ENCODE measurements at regions not wholly inside any gene's neighbourhood (a gene's known extent, or its start where the extent isn't known, plus 50 kb on each side); places are given as distances from the start of the nearest gene placed in this dataset.

GRCh38 chrX:139290310-139290709 lies 240.2 kb upstream of the F9 start:
- Histone ChIP-seq H3K79me2 (ENCODE audit: control insufficient read depth in 1 of 2, insufficient read depth in 2 of 2, low read length in 2 of 2) (no peaks in the 10 kb centered on the region), H3K79me1 (ENCODE audit: low read depth, low read length) (no peaks in the 10 kb centered on the region), H3K9me3 (ENCODE audit: insufficient read depth in 2 of 2, low read depth in 1 of 2, low read length in 1 of 2) (no peaks in the 10 kb centered on the region), H4K91ac (replicated peaks; ENCODE audit: insufficient read length, low read length) (no peak overlapping the region), H3K27me3 (replicated peaks in 1 of 4; ENCODE audit: control insufficient read depth in 3 of 4, extremely low read depth in 1 of 4, insufficient read depth in 3 of 4, low read length in 3 of 4) (no peaks in the 10 kb centered on the region), H3K14ac (ENCODE audit: insufficient read length) (no peak overlapping the region), H3K9ac (replicated peaks in 1 of 4; ENCODE audit: extremely low read depth in 1 of 4, low read depth in 3 of 4, low read length in 3 of 4) (no peak overlapping the region), H3K4me2 (ENCODE audit: insufficient read depth in 1 of 2, low read depth in 2 of 2, low read length in 2 of 2) (no peak overlapping the region), H4K5ac (ENCODE audit: insufficient read length, low read depth, low read length) (no peak overlapping the region), H3K56ac (replicated peaks; ENCODE audit: insufficient read length, low read depth, low read length) (no peak overlapping the region), H3K23ac (ENCODE audit: insufficient read length) (no peak overlapping the region), H2BK12ac (ENCODE audit: low read depth, low read length) (no peak overlapping the region), H2AK5ac (ENCODE audit: low read depth, low read length) (no peak overlapping the region), H2BK20ac (ENCODE audit: low read length) (no peak overlapping the region), H4K20me1 (replicated peaks in 1 of 2; ENCODE audit: control insufficient read depth in 1 of 2, insufficient read depth in 2 of 2, low read length in 2 of 2) (no peaks in the 10 kb centered on the region), H3K36me3 (ENCODE audit: control insufficient read depth in 2 of 4, insufficient read depth in 4 of 4, low read length in 3 of 4) (no peaks in the 10 kb centered on the region), H2AFZ (ENCODE audit: low read length) (no peak overlapping the region), H3K4ac (replicated peaks; ENCODE audit: insufficient read length, low read depth, low read length) (no peak overlapping the region), H4K8ac (ENCODE audit: extremely low read depth, insufficient read depth, low read length) (no peak overlapping the region), H2BK5ac (ENCODE audit: low read depth, low read length) (no peak overlapping the region), H2BK120ac (replicated peaks; ENCODE audit: low read depth, low read length) (no peak overlapping the region), H3K18ac (ENCODE audit: extremely low read depth, low read length) (no peak overlapping the region), H3K4me3 (ENCODE audit: extremely low read depth in 1 of 4, insufficient read depth in 2 of 4, low read depth in 3 of 4, low read length in 4 of 4) (no peak overlapping the region), H2BK15ac (ENCODE audit: low read length) (no peak overlapping the region), H3K27ac (ENCODE audit: low read depth, low read length) (no peak overlapping the region), H3K23me2 (ENCODE audit: low read depth, low read length) (no peaks in the 10 kb centered on the region), H3K4me1 (replicated peaks in 1 of 4; ENCODE audit: control insufficient read depth in 3 of 4, insufficient read depth in 4 of 4, low read length in 3 of 4) (no peaks in the 10 kb centered on the region)
- 100% methylated on average over 1 of the region's 1 CpG; no CpG with 5 or more reads in 1 of the 2 experiments for WGBS, 2 experiments (ENCODE audit: extremely low coverage in 1 of 2, insufficient coverage in 1 of 2, insufficient read length in 1 of 2, insufficient replicate concordance in 2 of 2, low coverage in 1 of 2, low lambda C conversion rate in 2 of 2, missing lambda C conversion rate in 1 of 2)
- ChIA-PET POLR2A (ENCODE audit: partially characterized antibody) (no interaction called here), CTCF (ENCODE audit: partially characterized antibody) (no interaction called here)
- DNase-seq (ENCODE audit: low read depth in 1 of 2, low spot score in 2 of 2) = no peak
- no peak for TF ChIP-seq SUZ12 (IDR thresholded peaks at IDR 0.05; ENCODE audit: low read length)
- TF ChIP-seq POLR2A (IDR thresholded peaks at IDR 0.05; ENCODE audit: control extremely low read depth in 1 of 2, low read depth in 2 of 2, low read length in 2 of 2) = no peak
- no peak for TF ChIP-seq E2F6 (IDR thresholded peaks at IDR 0.05)
- no peak for TF ChIP-seq CHD1 (IDR thresholded peaks at IDR 0.05; ENCODE audit: low read depth, low read length)
- TF ChIP-seq ASH2L (IDR thresholded peaks at IDR 0.05; ENCODE audit: low read length) = no peak
- no peak for TF ChIP-seq RAD21 (IDR thresholded peaks at IDR 0.05 in 1 of 2, conservative IDR thresholded peaks at IDR 0.05 in 1 of 2; ENCODE audit: low read depth in 2 of 2, low read length in 2 of 2)
- TF ChIP-seq NRF1 (IDR thresholded peaks at IDR 0.05; ENCODE audit: low read depth, low read length) = no peak
- no peak for TF ChIP-seq TBP (IDR thresholded peaks at IDR 0.05; ENCODE audit: low read depth, low read length)
- no peak for TF ChIP-seq CBX8 (IDR thresholded peaks at IDR 0.05; ENCODE audit: borderline replicate concordance, low read depth, low read length)
- no peak for TF ChIP-seq PHF8 (conservative IDR thresholded peaks at IDR 0.05; ENCODE audit: low read depth, low read length)
- TF ChIP-seq CHD2 (IDR thresholded peaks at IDR 0.05; ENCODE audit: low read length) = no peak
- no peak for TF ChIP-seq SP1 (IDR thresholded peaks at IDR 0.05; ENCODE audit: low read depth, low read length)
- no peak for TF ChIP-seq SP2 (IDR thresholded peaks at IDR 0.05; ENCODE audit: low read length)
- no peak for TF ChIP-seq BRCA1 (IDR thresholded peaks at IDR 0.05; ENCODE audit: low read depth, low read length)
- FAIRE-seq = no peak
